Caco-2 (cell line): ENCODE measurements at regions not wholly inside any gene's neighbourhood (a gene's known extent, or its start where the extent isn't known, plus 50 kb on each side); places are given as distances from the start of the nearest gene placed in this dataset.

Experiments used
- BruUV-seq: library from RNA; stranded (reverse); fragments of 400-500 nt; replicated peaks from 2 replicates; lab custom pipeline; 2021; lab: Mats Ljungman, UMichigan
- CTCF ChIA-PET: fragments of 300-600 bp; sonication (Branson Sonifier 250); formaldehyde crosslinking; loops from one replicate; lab custom pipeline; 2022; ENCODE audit warnings: antibody characterized with exemption; lab: Charles Lee
- POLR2A ChIA-PET: fragments of 300-600 bp; sonication (Branson Sonifier 250); formaldehyde crosslinking; loops from one replicate; lab custom pipeline; 2022; ENCODE audit warnings: antibody characterized with exemption; lab: Charles Lee
- DNase-seq, 2 experiments: peaks; one replicate each; pipeline versions ENCODE4 v3.0.0 to v3.0.0-alpha.2; 2020 to 2022
- H3K27me3 ChIP-seq: replicated peaks from 2 replicates; pipeline ENCODE4 v1.6.0; 2011; ENCODE audit warnings: low read length; ENCODE audit not compliant: control insufficient read depth, insufficient read depth
- H3K36me3 ChIP-seq: 2 replicates; pipeline ENCODE4 v1.5.1; 2011; ENCODE audit warnings: low read length; ENCODE audit not compliant: control insufficient read depth, insufficient read depth
- H3K4me1 ChIP-seq: fragments of 250-450 bp; sonication (Bioruptor Pico); 2 replicates; pipeline ENCODE4 v1.5.1; 2020; ENCODE audit warnings: mild to moderate bottlenecking
- H3K4me3 ChIP-seq: 2 replicates; pipeline ENCODE4 v1.5.1; 2011; ENCODE audit warnings: low read depth, mild to moderate bottlenecking, control low read depth, low read length
- H3K9me3 ChIP-seq: fragments of 250-450 bp; sonication (Bioruptor Pico); 2 replicates; pipeline ENCODE4 v1.5.1; 2020; ENCODE audit warnings: mild to moderate bottlenecking, moderate library complexity
- H3K27ac Mint-ChIP-seq: one replicate; pipeline ENCODE4 v1.8.0; 2022; ENCODE audit warnings: mixed read lengths; ENCODE audit not compliant: unreplicated experiment
- H3K27me3 Mint-ChIP-seq: one replicate; pipeline ENCODE4 v1.8.0; 2022; ENCODE audit warnings: mixed read lengths; ENCODE audit not compliant: insufficient read depth, unreplicated experiment
- H3K36me3 Mint-ChIP-seq: one replicate; pipeline ENCODE4 v1.8.0; 2022; ENCODE audit warnings: mild to moderate bottlenecking, mixed read lengths; ENCODE audit not compliant: insufficient read depth, unreplicated experiment
- H3K4me1 Mint-ChIP-seq: one replicate; pipeline ENCODE4 v1.8.0; 2022; ENCODE audit warnings: low read depth, mixed read lengths; ENCODE audit not compliant: unreplicated experiment
- H3K4me3 Mint-ChIP-seq: one replicate; pipeline ENCODE4 v1.8.0; 2022; ENCODE audit warnings: mild to moderate bottlenecking, moderate library complexity, mixed read lengths; ENCODE audit not compliant: unreplicated experiment
- H3K9me3 Mint-ChIP-seq: one replicate; pipeline ENCODE4 v1.8.0; 2022; ENCODE audit warnings: mixed read lengths; ENCODE audit not compliant: unreplicated experiment
- CTCF ChIP-seq, 2 experiments: fragments of 200-600 bp in 1 of 2; IDR thresholded peaks; 1 replicate in 1 of 2; 2 replicates in 1 of 2; pipeline versions ENCODE4 v1.5.1 to v1.8.0; 2011 to 2022; ENCODE audit warnings: antibody characterized with exemption in 1 of 2, control low read depth in 1 of 2, inconsistent platforms in 1 of 2, low read depth in 1 of 2, low read length in 1 of 2, mild to moderate bottlenecking in 1 of 2, moderate library complexity in 1 of 2; ENCODE audit not compliant: insufficient read depth in 1 of 2, severe bottlenecking in 1 of 2, unreplicated experiment in 1 of 2
- intact Hi-C: fragments of 100-400 bp; cut with micrococcal nuclease; formaldehyde crosslinking; loops from one replicate; pipeline ENCODE4 v1.10.0; 2022; ENCODE audit not compliant: unreplicated experiment

DNA sequence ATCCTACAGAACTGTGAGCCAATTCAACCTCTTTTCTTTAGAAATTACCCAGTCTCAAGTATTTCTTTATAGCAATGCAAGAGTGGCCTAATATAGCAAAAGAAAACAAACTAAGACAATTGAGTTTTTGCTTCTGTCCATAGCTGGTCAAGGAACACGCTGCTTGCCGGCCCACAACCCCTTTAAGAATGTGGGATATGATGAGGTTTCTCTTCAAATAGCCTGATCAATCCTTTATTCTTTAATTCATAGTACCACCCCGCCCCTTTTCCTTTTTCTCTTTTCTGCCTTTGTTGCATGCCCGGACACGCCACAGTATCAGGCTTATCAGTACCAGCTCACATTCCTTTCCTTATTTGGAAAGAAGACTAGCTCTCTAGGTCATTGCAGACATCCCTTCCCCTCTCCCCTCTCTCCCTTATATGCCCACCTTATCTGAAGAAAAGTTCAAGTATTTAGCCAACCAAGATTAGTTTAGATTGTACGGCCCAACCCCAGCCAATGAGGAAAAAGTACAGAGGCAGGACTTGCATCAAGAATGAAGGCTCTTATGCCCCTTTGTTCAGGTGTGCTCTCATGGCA lies 404.5 kb downstream of the OCA2 start:
- H3K9me3 Mint-ChIP-seq, result peaks cover 20% of the 10 kb centered on the region
- intact Hi-C loops, result no loop called here
- no peaks in the 10 kb centered on the region for H3K4me1 Mint-ChIP-seq

DNA sequence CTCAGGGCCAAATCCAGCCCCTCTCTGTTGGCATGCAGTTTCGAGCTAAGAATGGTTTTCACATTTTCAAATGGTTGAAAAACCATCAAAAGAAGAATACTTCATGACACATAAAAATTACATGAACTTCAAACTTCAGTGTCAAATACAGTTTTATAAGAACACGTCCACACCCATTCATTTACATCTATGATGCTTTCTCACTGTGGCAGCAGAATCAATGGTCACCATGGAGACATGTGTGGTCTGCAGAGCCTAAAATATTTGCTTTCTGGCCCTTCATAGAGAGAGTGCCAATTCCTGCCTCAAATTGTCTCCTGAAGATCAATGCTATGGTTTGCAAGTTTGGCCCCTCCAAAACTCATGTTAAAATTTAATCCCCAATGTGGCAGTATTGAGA lies 405.8 kb downstream of the OCA2 start:
- no peaks in the 10 kb centered on the region for H3K27me3 Mint-ChIP-seq
- TF ChIP-seq CTCF (IDR thresholded peaks at IDR 0.05; ENCODE audit: insufficient read depth in 1 of 2, low read depth in 1 of 2, low read length in 1 of 2, severe bottlenecking in 1 of 2, unreplicated experiment in 1 of 2), result no peak
- H3K4me1 Mint-ChIP-seq, result no peaks in the 10 kb centered on the region
- H3K4me1 ChIP-seq, result no peaks in the 10 kb centered on the region
- H3K27me3 ChIP-seq, result no peaks in the 10 kb centered on the region
- no peaks in the 10 kb centered on the region for H3K36me3 Mint-ChIP-seq
- H3K36me3 ChIP-seq, result no peaks in the 10 kb centered on the region
- peaks cover 12% of the 10 kb centered on the region for H3K9me3 ChIP-seq
- intact Hi-C loops, result no loop called here
- H3K4me3 Mint-ChIP-seq, result no peak overlapping the region
- no peak overlapping the region for H3K27ac Mint-ChIP-seq
- no TSS peak for BruUV-seq
- DNase-seq, result no peak
- POLR2A ChIA-PET, result no interaction called here
- CTCF ChIA-PET, result no interaction called here
- peaks cover 22% of the 10 kb centered on the region for H3K9me3 Mint-ChIP-seq
- H3K4me3 ChIP-seq, result no peak overlapping the region

More for the DNA sequence above, 404.5 kb downstream of the OCA2 start:
- H3K4me1 ChIP-seq, result no peaks in the 10 kb centered on the region
- no TSS peak for BruUV-seq
- POLR2A ChIA-PET, result no interaction called here
- H3K36me3 ChIP-seq, result no peaks in the 10 kb centered on the region
- H3K27me3 Mint-ChIP-seq, result peaks cover 3% of the 10 kb centered on the region
- H3K9me3 ChIP-seq, result peaks cover 12% of the 10 kb centered on the region
- no peak overlapping the region for H3K27ac Mint-ChIP-seq
- H3K4me3 ChIP-seq, result no peak overlapping the region
- no peaks in the 10 kb centered on the region for H3K36me3 Mint-ChIP-seq
- TF ChIP-seq CTCF (IDR thresholded peaks at IDR 0.05; ENCODE audit: insufficient read depth in 1 of 2, low read depth in 1 of 2, low read length in 1 of 2, severe bottlenecking in 1 of 2, unreplicated experiment in 1 of 2), result no peak
- no peaks in the 10 kb centered on the region for H3K27me3 ChIP-seq
- peak in 1 of 2 experiments; percentile 6 for DNase-seq
- CTCF ChIA-PET, result no interaction called here
- no peak overlapping the region for H3K4me3 Mint-ChIP-seq

DNA sequence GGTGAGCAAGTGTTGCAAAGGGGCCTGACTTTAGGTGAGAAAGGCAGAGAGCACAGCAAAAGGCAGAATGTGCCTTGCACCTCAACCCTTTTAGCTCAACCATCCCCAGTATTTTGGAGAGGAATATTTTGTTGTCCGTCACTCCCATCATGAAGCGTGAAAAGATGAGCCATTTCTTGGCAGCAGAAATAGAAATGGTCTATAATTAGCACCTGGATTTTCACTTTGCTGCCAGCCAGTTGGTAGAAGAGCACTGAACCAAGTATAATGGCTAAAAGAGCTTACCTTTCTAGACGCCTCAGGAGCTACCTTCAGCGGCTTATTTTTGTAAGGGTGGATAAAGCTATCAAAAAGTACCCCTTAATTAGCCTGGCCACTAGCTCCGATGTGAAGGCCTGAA lies 406.7 kb downstream of the OCA2 start:
- Mint-ChIP-seq H3K36me3 (no peaks in the 10 kb centered on the region), H3K4me1 (no peaks in the 10 kb centered on the region), H3K4me3 (no peak overlapping the region), H3K9me3 (peaks cover 24% of the 10 kb centered on the region), H3K27me3 (no peaks in the 10 kb centered on the region), H3K27ac (no peak overlapping the region)
- no TSS peak for BruUV-seq
- POLR2A ChIA-PET, result no interaction called here
- no peak for DNase-seq
- no peak overlapping the region for H3K4me3 ChIP-seq
- intact Hi-C loops, result no loop called here
- H3K4me1 ChIP-seq, result no peaks in the 10 kb centered on the region
- H3K9me3 ChIP-seq, result peaks cover 12% of the 10 kb centered on the region
- no peaks in the 10 kb centered on the region for H3K36me3 ChIP-seq
- no peak for TF ChIP-seq CTCF (IDR thresholded peaks at IDR 0.05; ENCODE audit: insufficient read depth in 1 of 2, low read depth in 1 of 2, low read length in 1 of 2, severe bottlenecking in 1 of 2, unreplicated experiment in 1 of 2)
- no peaks in the 10 kb centered on the region for H3K27me3 ChIP-seq
- CTCF ChIA-PET, result no interaction called here
